Gastroesophageal sphincter (tissue), 3 donors: ENCODE measurements at regions not wholly inside any gene's neighbourhood (a gene's known extent, or its start where the extent isn't known, plus 50 kb on each side); places are given as distances from the start of the nearest gene placed in this dataset.

Experiments
- CTCF ChIP-seq, 4 experiments: fragments of 200-600 bp in 2 of 4; fragments of 450-650 bp in 2 of 4; sonication (generic) in 1 of 4; IDR thresholded peaks; one replicate each; pipeline ENCODE4 v1.5.1; 2017 to 2019; ENCODE audit warnings: antibody characterized with exemption in 4 of 4, mild to moderate bottlenecking in 2 of 4, moderate library complexity in 2 of 4
- POLR2AphosphoS5 ChIP-seq: sonication (generic); formaldehyde crosslinking; IDR thresholded peaks from one replicate; pipeline ENCODE4 v1.6.1; 2017; ENCODE audit warnings: antibody characterized with exemption

GRCh38 chr16:35431829-35432663 is 1972.6 kb downstream of the TP53TG3F start:
- TF ChIP-seq CTCF (IDR thresholded peaks at IDR 0.05) (peak in 1 of 4 experiments; percentile 42), POLR2AphosphoS5 (no peak)
